ENCODE measurements at regions not wholly inside any gene's neighbourhood (a gene's known extent, or its start where the extent isn't known, plus 50 kb on each side); places are given as distances from the start of the nearest gene placed in this dataset.

GRCh38 chrX:124224528-124224927 lies 107.9 kb upstream of the TEX13D start:
- intact Hi-C loops (cut with micrococcal nuclease; ENCODE audit: unreplicated experiment): no loop called here
- DNase-seq (ENCODE audit: low read depth, low spot score) (no peak), ATAC-seq (no peak)
- H3K36me3 ChIP-seq (ENCODE audit: control insufficient read depth, insufficient read depth, low read length): no peaks in the 10 kb centered on the region
- no peaks in the 10 kb centered on the region for H3K9me3 ChIP-seq (ENCODE audit: control insufficient read depth, insufficient read depth, low read depth, low read length)
- H3K4me3 ChIP-seq (ENCODE audit: low read depth in 2 of 2, low read length in 2 of 2): no peak overlapping the region
- in situ Hi-C loops (cut with HindIII; ENCODE audit: low pct_unique_long_range_greater_than_20kb, low sequenced_read_pairs): no loop called here
- H3K4me1 ChIP-seq (ENCODE audit: control insufficient read depth, insufficient read depth, low read length): no peaks in the 10 kb centered on the region
- no peak overlapping the region for H3K27ac ChIP-seq (ENCODE audit: low read length)
- ChIA-PET CTCF (no interaction called here), POLR2A (no interaction called here)
- H3K27me3 ChIP-seq (ENCODE audit: control insufficient read depth, insufficient read depth, low read length): peaks cover 7% of the 10 kb centered on the region; the same call in 1 of the 2 replicates
- no TSS peak for BruUV-seq (replicated peaks)
- no peak for TF ChIP-seq SIN3A (IDR thresholded peaks at IDR 0.05; ENCODE audit: borderline replicate concordance, insufficient read depth, low read depth, low read length)
- no peak for TF ChIP-seq POLR2AphosphoS5 (IDR thresholded peaks at IDR 0.05; ENCODE audit: low read depth, low read length)
- TF ChIP-seq, protein P1, sequence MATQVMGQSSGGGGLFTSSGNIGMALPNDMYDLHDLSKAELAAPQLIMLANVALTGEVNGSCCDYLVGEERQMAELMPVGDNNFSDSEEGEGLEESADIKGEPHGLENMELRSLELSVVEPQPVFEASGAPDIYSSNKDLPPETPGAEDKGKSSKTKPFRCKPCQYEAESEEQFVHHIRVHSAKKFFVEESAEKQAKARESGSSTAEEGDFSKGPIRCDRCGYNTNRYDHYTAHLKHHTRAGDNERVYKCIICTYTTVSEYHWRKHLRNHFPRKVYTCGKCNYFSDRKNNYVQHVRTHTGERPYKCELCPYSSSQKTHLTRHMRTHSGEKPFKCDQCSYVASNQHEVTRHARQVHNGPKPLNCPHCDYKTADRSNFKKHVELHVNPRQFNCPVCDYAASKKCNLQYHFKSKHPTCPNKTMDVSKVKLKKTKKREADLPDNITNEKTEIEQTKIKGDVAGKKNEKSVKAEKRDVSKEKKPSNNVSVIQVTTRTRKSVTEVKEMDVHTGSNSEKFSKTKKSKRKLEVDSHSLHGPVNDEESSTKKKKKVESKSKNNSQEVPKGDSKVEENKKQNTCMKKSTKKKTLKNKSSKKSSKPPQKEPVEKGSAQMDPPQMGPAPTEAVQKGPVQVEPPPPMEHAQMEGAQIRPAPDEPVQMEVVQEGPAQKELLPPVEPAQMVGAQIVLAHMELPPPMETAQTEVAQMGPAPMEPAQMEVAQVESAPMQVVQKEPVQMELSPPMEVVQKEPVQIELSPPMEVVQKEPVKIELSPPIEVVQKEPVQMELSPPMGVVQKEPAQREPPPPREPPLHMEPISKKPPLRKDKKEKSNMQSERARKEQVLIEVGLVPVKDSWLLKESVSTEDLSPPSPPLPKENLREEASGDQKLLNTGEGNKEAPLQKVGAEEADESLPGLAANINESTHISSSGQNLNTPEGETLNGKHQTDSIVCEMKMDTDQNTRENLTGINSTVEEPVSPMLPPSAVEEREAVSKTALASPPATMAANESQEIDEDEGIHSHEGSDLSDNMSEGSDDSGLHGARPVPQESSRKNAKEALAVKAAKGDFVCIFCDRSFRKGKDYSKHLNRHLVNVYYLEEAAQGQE (IDR thresholded peaks at IDR 0.05; ENCODE audit: insufficient read depth in 1 of 2, low read depth in 2 of 2, low read length in 1 of 2): no peak
- TF ChIP-seq TCF7L2 (IDR thresholded peaks at IDR 0.05; ENCODE audit: low read depth, low read length): no peak
- no peak for TF ChIP-seq CTCF (IDR thresholded peaks at IDR 0.05)

- ChIA-PET POLR2A (no interaction called here), CTCF (no interaction called here)
- H3K4me3 ChIP-seq (ENCODE audit: low read depth in 2 of 2, low read length in 2 of 2): no peak overlapping the region
- DNase-seq (ENCODE audit: low read depth, low spot score) (no peak), ATAC-seq (no peak)
- intact Hi-C loops (cut with micrococcal nuclease; ENCODE audit: unreplicated experiment): no loop called here
- in situ Hi-C loops (cut with HindIII; ENCODE audit: low pct_unique_long_range_greater_than_20kb, low sequenced_read_pairs): no loop called here
- no peaks in the 10 kb centered on the region for H3K9me3 ChIP-seq (ENCODE audit: control insufficient read depth, insufficient read depth, low read depth, low read length)
- no peaks in the 10 kb centered on the region for H3K36me3 ChIP-seq (ENCODE audit: control insufficient read depth, insufficient read depth, low read length)
- no TSS peak for BruUV-seq (replicated peaks)
- H3K27ac ChIP-seq (ENCODE audit: low read length): no peak overlapping the region
- no peaks in the 10 kb centered on the region for H3K4me1 ChIP-seq (ENCODE audit: control insufficient read depth, insufficient read depth, low read length)
- no peak for TF ChIP-seq POLR2AphosphoS5 (IDR thresholded peaks at IDR 0.05; ENCODE audit: low read depth, low read length)
- no peak for TF ChIP-seq CTCF (IDR thresholded peaks at IDR 0.05)
- TF ChIP-seq, protein P1 (IDR thresholded peaks at IDR 0.05; ENCODE audit: insufficient read depth in 1 of 2, low read depth in 2 of 2, low read length in 1 of 2): no peak
- no peak for TF ChIP-seq SIN3A (IDR thresholded peaks at IDR 0.05; ENCODE audit: borderline replicate concordance, insufficient read depth, low read depth, low read length)
- no peak for TF ChIP-seq TCF7L2 (IDR thresholded peaks at IDR 0.05; ENCODE audit: low read depth, low read length)
- peaks cover 5% of the 10 kb centered on the region; the same call in 1 of the 2 replicates for H3K27me3 ChIP-seq (ENCODE audit: control insufficient read depth, insufficient read depth, low read length)
These were observed 106.3 kb upstream of the TEX13D start for GRCh38 chrX:124226129-124226528.
